ENCODE measurements at regions not wholly inside any gene's neighbourhood (a gene's known extent, or its start where the extent isn't known, plus 50 kb on each side); places are given as distances from the start of the nearest gene placed in this dataset.

DNA sequence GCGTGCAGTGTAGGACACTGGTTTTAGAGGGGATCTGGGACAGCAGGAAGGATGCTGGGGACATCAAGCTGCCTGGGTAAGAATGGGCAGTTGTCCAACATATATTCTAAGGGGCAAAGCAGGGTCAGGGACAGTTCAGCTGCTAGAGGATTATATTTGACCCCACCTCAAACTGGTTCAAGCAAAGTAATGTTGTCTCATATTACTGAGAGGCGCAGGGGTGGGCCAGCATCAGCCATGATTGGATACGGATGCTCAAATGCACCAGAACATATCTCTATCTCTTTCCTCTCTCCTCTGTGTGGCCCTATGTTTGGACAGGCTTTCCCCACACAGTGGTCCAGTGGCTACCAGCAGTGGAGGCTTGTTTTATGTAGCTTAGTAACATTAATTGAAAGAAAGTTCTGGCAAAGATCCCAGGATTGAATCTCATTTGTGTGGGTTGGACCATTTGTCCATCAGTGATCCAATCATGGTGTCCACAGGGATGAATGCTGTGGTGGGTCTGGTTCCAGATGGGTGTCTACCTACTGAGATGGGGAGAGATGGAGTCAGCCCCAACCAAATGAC, 49.8 kb upstream of the RGMA start:
- no peak for DNase-seq

All from stimulated activated CD4-positive, alpha-beta T cell treated with anti-CD3 and anti-CD28 coated beads, Interleukin-15, amount 100 ng/mL, for 24 hours (primary cell).